ENCODE measurements at regions not wholly inside any gene's neighbourhood (a gene's known extent, or its start where the extent isn't known, plus 50 kb on each side); places are given as distances from the start of the nearest gene placed in this dataset.
"Not testable (repeated sequence)": the region's sequence is repeated elsewhere in the genome, so short reads cannot be mapped to it uniquely, and the experiment has no call there.

- Mint-ChIP-seq H3K4me3 (no peak overlapping the region), H3K4me1 (no peaks in the 10 kb centered on the region), H3K36me3 (no peaks in the 10 kb centered on the region), H3K27ac (no peak overlapping the region), H3K9me3 (peaks cover 0 to 2% (median 0%) of the 10 kb centered on the region in 6 donors), H3K27me3 (ENCODE audit: low read depth in 3 of 3) (peaks cover 0 to 10% (median 6%) of the 10 kb centered on the region in 3 donors)
- DNase-seq, result no peak
Measured at GRCh38 chr20:47990507-47991150, 205.3 kb upstream of the SULF2 start.

DNA sequence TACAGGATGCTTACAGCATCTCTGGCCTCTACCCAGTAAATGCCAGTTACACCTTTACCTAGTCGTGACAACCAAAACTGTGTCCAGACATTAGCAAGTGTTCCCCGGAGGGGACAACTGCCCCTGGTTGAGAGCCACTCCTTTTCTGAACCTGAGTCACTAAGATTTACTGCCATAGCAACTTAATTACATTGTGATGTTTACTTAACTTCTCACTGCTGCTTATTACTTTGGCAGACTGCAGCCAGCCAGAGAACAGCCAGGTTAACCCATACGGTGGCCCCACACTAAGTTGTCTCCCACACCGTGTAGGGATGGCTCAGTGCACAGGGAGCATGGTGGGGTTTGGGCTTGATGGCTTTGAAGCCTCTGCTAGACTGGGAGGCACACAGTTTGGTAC is 204.7 kb upstream of the SULF2 start:
- Mint-ChIP-seq H3K27me3 (ENCODE audit: low read depth in 3 of 3) (peaks cover 0 to 10% (median 4%) of the 10 kb centered on the region in 3 donors), H3K4me3 (no peak overlapping the region), H3K9me3 (peaks cover 0 to 2% (median 0%) of the 10 kb centered on the region in 6 donors)

GRCh38 chr20:47988676-47989075 is 203.4 kb upstream of the SULF2 start:
- peaks cover 0 to 2% (median 0%) of the 10 kb centered on the region in 6 donors for H3K9me3 Mint-ChIP-seq
- no peak for DNase-seq
- H3K36me3 Mint-ChIP-seq, result no peaks in the 10 kb centered on the region
- H3K4me3 Mint-ChIP-seq, result no peak overlapping the region
- no peaks in the 10 kb centered on the region for H3K4me1 Mint-ChIP-seq
- H3K27me3 Mint-ChIP-seq (ENCODE audit: low read depth in 3 of 3), result peaks cover 0 to 7% (median 2%) of the 10 kb centered on the region in 3 donors
- no peak overlapping the region for H3K27ac Mint-ChIP-seq

More for the DNA sequence above, 204.7 kb upstream of the SULF2 start:
- H3K36me3 Mint-ChIP-seq, result no peaks in the 10 kb centered on the region
- H3K4me1 Mint-ChIP-seq, result no peaks in the 10 kb centered on the region
- H3K27ac Mint-ChIP-seq, result no peak overlapping the region
- no peak for DNase-seq

- DNase-seq, result no peak
- H3K9me3 Mint-ChIP-seq, result peaks cover 0 to 3% (median 0%) of the 10 kb centered on the region in 6 donors
- peaks cover 3 to 6% (median 4%) of the 10 kb centered on the region in 3 donors for H3K27me3 Mint-ChIP-seq (ENCODE audit: low read depth in 3 of 3)
- no peaks in the 10 kb centered on the region for H3K36me3 Mint-ChIP-seq
- no peak overlapping the region for H3K4me3 Mint-ChIP-seq
- no peak overlapping the region for H3K27ac Mint-ChIP-seq
- no peaks in the 10 kb centered on the region for H3K4me1 Mint-ChIP-seq
Measured at GRCh38 chr20:47985092-47985850, 200.0 kb upstream of the SULF2 start.

DNA sequence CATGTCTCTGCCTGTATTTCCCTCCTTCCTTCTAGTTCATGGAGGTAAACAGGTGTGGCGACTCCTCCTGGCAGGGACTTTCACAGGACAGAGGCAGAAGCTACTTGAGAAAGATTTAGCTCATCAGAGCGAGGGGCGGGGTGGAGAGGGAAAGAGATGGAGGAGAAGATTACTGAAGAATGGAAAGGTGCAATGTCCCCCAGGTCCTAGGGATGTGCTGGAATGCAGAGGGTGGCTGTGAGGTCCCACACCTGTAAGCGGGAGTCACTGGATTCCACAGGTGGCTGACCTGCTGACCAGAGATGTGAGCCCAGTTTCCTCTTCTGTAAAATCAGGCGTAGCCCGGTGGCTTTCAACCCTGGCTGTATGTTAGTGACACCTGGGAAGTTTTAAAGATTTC is 199.2 kb upstream of the SULF2 start:
- no peaks in the 10 kb centered on the region for H3K36me3 Mint-ChIP-seq
- no peak overlapping the region for H3K27ac Mint-ChIP-seq
- H3K4me1 Mint-ChIP-seq, result no peaks in the 10 kb centered on the region
- peaks cover 3 to 4% (median 4%) of the 10 kb centered on the region in 3 donors for H3K27me3 Mint-ChIP-seq (ENCODE audit: low read depth in 3 of 3)
- DNase-seq, result no peak
- H3K4me3 Mint-ChIP-seq, result no peak overlapping the region
- peaks cover 0 to 3% (median 0%) of the 10 kb centered on the region in 6 donors for H3K9me3 Mint-ChIP-seq

GRCh38 chr20:47983642-47984041 is 198.4 kb upstream of the SULF2 start:
- not testable (repeated sequence) for H3K4me1 Mint-ChIP-seq, H3K27ac Mint-ChIP-seq, H3K9me3 Mint-ChIP-seq

DNA sequence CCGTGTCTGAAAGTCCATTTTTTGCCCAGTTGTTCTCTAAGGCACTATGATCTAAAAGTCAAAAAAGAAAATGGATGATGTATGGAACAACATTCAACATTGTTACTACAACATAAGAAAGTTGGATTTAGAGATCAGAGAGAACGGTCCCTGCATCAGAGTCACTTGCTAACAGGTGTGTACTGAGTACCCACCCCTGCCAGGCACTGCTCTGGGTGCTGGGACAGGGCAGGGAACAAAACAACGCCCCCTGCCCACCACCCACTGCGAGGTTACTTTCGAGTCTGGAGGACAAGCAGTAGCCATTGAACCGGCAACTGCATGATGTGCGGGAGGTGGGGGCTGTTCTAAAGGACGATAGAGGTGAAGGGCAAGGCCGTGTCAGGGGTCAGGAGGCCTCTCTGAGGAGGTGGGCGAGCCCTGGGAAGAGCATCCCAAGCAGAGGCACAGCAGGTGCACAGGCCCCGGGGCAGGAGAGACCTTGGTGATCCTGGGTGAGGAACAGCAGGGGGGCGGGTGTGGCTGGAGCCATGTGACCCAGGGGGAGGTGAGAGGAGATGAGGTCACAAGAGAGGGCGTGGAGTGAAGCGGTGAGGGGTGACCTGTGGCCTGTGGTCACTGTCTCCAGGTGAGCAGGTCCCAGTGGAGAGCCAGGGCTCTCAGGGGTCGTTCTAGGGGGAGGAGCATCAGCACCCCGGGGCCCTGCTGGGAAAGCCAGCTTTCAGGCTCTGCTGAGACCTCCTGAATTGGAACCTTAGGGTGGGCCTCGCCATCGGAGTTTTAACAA is 197.5 kb upstream of the SULF2 start:
- Mint-ChIP-seq H3K27me3 (ENCODE audit: low read depth in 3 of 3) (peaks cover 4 to 8% (median 4%) of the 10 kb centered on the region in 3 donors), H3K4me1 (no peaks in the 10 kb centered on the region), H3K9me3 (peaks cover 0 to 3% (median 0%) of the 10 kb centered on the region in 6 donors), H3K27ac (no peak overlapping the region), H3K36me3 (no peaks in the 10 kb centered on the region), H3K4me3 (no peak overlapping the region)
- no peak for DNase-seq

More at GRCh38 chr20:47983642-47984041, 198.4 kb upstream of the SULF2 start:
- H3K36me3 Mint-ChIP-seq; H3K27me3 Mint-ChIP-seq (ENCODE audit: low read depth in 3 of 3); DNase-seq; H3K4me3 Mint-ChIP-seq: not testable (repeated sequence)

- H3K9me3 Mint-ChIP-seq, result peaks cover 0 to 2% (median 0%) of the 10 kb centered on the region in 6 donors
- no peak overlapping the region for H3K27ac Mint-ChIP-seq
- no peak overlapping the region for H3K4me3 Mint-ChIP-seq
- DNase-seq, result no peak
- H3K27me3 Mint-ChIP-seq (ENCODE audit: low read depth in 3 of 3), result peaks cover 4 to 8% (median 4%) of the 10 kb centered on the region in 3 donors
- H3K36me3 Mint-ChIP-seq, result no peaks in the 10 kb centered on the region
- H3K4me1 Mint-ChIP-seq, result no peaks in the 10 kb centered on the region
Measured at GRCh38 chr20:47981222-47981621, 195.9 kb upstream of the SULF2 start.

DNA sequence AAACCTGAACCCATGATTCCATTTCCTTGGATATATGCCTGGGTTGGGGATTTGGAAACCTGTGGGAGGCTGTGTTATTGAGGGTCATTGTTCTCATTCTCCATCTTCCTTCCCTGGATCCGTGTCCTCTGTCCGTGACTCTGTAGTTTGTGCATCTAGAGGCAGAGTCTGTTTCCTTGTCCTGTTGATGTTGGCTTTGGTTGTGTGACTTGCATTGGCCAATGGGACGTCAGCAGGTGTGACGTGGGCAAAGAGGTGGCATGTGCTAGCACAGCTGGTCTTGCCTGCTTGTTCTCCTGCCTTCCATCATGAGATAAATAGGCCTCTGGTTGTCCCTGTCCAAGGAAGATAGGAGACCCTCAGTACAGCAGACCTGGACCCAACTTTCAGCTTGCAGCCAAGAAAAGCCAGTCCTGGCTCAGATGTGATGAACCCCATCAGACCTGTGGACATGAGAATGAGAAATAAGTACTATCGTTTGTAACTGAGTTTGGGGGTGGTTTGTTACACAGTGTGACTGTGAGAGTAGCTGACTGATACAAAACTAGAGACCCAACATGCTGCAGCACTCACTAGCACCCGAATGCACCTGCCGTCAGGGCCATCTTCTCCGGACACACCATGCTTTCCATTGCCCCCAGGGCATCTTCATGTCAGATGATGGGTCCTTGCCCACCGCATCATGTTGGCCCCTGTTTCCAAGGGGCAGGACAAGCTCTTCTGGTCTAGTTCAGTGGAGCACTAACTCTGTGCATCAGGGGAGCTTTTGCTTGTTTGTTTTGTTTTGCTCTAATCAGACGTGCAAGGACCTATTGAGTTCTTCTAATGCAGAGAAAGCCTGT is 195.3 kb upstream of the SULF2 start:
- Mint-ChIP-seq H3K27me3 (ENCODE audit: low read depth in 3 of 3) (peaks cover 4 to 8% (median 4%) of the 10 kb centered on the region in 3 donors), H3K36me3 (no peaks in the 10 kb centered on the region), H3K4me3 (no peak overlapping the region), H3K9me3 (peaks cover 0 to 2% (median 0%) of the 10 kb centered on the region in 6 donors), H3K27ac (no peak overlapping the region), H3K4me1 (no peaks in the 10 kb centered on the region)
- DNase-seq, result no peak

- H3K36me3 Mint-ChIP-seq; H3K9me3 Mint-ChIP-seq; H3K27ac Mint-ChIP-seq; DNase-seq; H3K4me1 Mint-ChIP-seq; H3K27me3 Mint-ChIP-seq (ENCODE audit: low read depth in 3 of 3); H3K4me3 Mint-ChIP-seq: not testable (repeated sequence)
Measured at GRCh38 chr20:47979361-47980095, 194.2 kb upstream of the SULF2 start.

GRCh38 chr20:47978428-47979120 is 193.3 kb upstream of the SULF2 start:
- not testable (repeated sequence) for H3K4me3 Mint-ChIP-seq; H3K27me3 Mint-ChIP-seq (ENCODE audit: low read depth in 3 of 3); H3K27ac Mint-ChIP-seq; H3K9me3 Mint-ChIP-seq; DNase-seq; H3K4me1 Mint-ChIP-seq; H3K36me3 Mint-ChIP-seq

GRCh38 chr20:47977789-47978252 is 192.5 kb upstream of the SULF2 start:
- not testable (repeated sequence) for H3K27me3 Mint-ChIP-seq (ENCODE audit: low read depth in 3 of 3); H3K4me1 Mint-ChIP-seq; H3K9me3 Mint-ChIP-seq; H3K27ac Mint-ChIP-seq; H3K36me3 Mint-ChIP-seq; H3K4me3 Mint-ChIP-seq; DNase-seq

Measured in immature natural killer cell (primary cell).